Activated CD4-positive, alpha-beta T cell treated with anti-CD3 and anti-CD28 coated beads for 24 hours (primary cell): ENCODE measurements at regions not wholly inside any gene's neighbourhood (a gene's known extent, or its start where the extent isn't known, plus 50 kb on each side); places are given as distances from the start of the nearest gene placed in this dataset.
"Not testable (repeated sequence)": the region's sequence is repeated elsewhere in the genome, so short reads cannot be mapped to it uniquely, and the experiment has no call there.

ENCODE experiments used
- DNase-seq, 2 donors: peaks; one replicate each; pipeline ENCODE4 v3.0.0-alpha.2; 2020; ENCODE audit warnings: low read depth in 2 of 2

DNA sequence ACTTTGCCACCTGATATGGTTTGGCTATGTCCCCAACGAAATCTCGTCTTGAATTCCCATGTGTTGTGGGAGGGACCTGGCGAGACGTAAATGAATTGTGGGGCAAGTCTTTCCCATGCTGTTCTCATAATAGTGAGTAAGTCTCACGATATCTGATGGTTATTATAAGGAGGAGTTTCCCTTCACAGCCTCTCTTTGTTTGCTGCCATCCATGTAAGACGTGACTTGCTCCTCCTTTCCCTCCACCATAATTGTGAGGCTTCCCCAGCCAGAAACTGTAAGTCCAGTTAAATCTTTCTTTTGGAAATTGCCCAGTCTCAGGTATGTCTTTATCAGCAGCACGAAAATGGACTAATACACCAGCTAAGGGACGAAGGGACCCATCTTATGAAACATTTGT lies 1303.3 kb downstream of the SUCLG1 start:
- DNase-seq, result no peak

DNA sequence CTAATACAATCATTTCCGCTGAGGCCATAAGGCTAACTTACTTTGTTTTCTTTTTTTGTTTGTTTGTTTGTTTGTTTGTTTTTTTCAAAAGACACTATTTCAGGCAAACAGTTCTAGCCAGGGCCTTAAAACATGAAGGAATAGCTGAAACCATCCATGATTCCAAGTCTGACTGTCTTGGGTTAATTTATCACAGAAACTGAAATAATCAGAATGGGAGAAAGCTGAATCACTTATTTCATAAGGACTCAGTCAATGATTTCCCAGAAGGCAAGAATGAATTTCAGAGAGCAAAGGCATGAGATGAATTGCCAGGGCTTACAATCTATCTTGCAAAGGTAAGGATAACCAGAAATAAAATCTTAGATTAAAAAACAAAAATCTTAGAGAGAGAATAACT lies 1315.1 kb downstream of the SUCLG1 start:
- no peak for DNase-seq

DNA sequence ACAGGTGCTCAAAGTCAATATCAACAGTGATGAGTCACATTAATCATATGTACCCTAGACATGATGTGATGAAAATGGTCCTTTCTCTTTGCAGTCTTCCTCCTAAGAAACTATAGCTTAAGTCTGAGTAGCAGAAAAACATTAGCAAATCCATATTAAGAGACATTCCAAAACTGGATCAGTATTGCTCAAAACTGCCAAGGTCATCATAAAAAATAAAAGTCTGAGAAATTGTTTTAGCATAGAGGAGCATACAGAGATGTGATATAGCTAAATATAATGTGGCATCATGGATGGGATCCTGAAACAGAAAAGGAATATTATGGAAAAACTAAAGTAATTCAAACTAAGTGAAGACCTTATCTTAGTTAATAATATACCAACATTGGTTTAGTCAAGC lies 1316.1 kb downstream of the SUCLG1 start:
- DNase-seq, result no peak

DNA sequence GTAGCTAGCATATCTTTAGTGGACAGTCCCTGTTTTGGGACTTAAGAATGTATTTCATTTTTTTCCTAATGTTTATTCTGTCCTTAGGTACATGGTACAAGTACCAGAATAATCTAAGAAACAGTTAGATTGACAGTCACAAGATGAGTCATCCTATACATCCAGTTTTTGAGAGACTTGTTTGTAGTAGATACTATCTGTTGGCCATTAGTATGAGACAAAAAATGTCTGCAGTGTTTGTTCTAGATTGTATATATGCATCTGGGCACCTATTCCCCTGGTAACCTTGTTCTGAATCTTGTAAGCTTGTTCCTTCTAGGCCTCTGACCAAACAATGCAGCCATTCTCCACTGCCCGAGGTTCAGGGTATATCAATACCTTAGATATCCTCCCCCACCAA lies 1343.5 kb downstream of the SUCLG1 start:
- no peak for DNase-seq

DNA sequence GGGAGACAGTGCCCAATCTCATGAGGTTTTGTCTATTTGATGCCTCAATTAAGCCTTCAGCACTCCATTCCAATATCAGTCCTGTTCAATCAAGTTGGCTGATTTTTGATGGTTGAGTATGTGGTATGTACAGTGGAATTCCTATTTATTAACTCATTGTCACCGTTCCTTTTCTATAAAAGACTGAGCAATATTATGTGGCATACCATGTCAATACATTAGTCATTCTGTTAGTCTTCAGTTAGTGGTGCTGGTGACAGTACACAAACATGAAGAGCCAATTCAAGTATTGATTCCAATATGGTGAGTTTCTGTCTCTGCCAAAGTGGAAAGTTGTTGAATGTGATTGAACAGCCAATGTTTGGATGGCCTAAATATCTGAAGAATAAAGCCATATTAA lies 1343.9 kb downstream of the SUCLG1 start:
- no peak for DNase-seq

DNA sequence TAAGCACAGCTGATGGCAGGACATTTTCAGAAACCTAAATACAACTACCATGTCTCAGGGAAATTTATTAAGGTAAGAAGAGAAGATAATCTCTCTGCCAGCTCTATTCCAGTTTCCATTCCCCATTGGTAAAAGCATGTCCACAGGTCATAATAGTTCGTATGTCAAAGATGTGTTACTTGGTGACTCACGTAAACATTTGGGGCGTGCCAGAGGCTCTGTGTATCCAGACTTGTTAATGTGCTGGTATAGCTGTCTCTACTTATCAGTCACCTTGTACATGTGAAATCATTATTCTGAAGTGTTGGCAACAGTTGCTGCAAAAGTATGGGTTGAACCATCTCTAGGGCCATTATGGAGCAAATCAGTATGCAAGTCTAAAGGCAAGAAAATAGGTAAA lies 1345.1 kb downstream of the SUCLG1 start:
- no peak for DNase-seq

DNA sequence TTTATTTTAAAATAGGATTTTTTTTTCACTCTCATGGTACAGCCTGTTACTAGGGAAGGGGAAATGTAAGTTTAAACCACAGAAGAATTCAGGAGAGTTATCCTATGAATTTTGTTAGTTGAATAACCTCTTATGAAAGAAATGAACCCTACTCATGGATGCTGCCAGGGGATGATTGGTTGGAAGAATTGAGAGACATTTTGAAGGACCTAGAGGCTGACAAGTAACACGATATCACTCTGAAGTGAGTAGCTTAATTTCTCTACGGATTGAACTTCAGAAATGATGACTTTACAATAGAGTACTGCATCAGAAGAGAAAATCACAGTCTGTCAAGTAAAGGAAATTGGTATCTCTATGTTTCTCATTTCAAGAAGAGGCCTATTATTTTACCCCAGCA lies 1346.2 kb downstream of the SUCLG1 start:
- DNase-seq, result no peak

DNA sequence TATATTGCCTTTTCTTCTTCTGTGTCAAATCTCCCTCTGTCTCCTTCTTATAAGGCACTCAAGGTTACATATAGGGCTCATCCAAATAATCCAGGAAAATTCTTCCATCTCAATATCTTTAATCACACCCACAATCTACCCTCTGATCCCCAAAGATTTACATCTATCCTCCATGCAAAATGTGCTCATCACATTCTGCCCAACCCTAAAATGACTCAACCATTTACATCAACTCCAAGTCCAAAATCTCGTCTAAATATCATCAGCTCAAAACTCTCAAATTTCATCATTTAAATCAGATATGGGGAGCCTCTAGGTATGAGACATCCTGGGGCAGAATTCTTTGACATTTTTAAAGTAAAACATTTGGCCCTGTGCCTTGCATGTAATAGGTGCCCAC lies 1349.8 kb downstream of the SUCLG1 start:
- no peak for DNase-seq

DNA sequence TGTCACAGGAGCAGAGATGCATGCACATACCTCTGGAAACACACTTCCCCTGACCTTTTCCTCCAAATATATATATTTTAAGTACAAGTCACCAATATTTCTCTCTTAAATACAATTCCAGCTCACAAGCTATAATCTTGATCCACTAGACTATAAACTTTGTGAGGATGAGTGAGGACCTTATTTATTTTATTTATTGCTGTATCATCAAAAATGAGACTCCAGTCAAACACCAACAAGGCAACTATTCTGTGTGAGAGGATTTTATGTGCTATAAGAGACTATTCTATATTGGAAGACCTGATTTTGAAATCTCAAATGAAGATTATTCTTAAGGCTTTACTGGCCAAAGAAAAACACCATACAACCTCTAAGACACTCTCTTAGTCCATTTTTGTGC lies 1352.2 kb downstream of the SUCLG1 start:
- DNase-seq, result no peak

DNA sequence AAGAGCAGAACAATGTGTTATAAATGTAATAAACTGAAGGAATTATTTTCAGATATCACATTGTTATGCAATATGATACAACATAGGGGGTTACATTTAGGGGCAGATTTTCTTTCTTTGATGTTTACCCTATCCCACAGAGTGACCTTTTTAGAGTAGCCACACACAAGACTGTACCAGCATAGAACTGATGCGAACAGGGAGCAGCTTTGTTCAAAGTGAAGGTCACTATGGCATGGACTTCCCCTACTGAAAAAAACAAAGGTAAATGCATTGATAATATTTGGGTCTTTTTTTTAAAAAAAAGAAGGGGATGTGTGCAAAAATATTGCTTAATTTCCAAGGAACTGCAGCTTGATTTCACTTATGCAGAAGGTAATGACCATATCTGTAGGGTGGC lies 1354.9 kb downstream of the SUCLG1 start:
- no peak for DNase-seq

DNA sequence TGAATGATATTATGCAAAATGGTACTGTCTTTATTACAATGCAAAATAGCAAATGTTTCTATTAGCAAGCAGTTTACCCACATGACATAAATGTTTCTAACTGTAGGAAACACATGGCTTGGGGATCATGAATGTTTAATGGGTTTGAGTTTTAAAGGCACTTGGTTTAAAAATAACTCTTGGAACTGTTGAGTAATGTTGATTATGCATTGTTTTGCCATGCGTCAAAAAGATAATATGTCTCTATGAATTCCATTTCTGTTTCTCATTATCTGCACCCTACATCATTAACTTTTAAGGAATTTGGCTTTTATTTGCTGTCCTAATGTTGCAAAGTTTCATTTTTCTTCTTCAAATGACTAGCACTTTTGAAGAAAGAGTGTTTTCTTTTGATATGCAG lies 1355.5 kb downstream of the SUCLG1 start:
- no peak for DNase-seq

DNA sequence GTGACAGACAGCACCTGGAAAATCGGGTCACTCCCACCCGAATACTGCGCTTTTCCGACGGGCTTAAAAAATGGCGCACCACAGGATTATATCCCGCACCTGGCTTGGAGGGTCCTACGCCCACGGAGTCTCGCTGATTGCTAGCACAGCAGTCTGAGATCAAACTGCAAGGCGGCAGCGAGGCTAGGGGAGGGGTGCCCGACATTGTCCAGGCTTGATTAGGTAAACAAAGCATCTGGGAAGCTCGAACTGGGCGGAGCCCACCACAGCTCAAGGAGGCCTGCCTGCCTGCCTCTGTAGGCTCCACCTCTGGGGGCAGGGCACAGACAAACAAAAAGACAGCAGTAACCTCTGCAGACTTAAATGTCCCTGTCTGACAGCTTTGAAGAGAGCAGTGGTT lies 1370.0 kb downstream of the SUCLG1 start:
- DNase-seq, result not testable (repeated sequence)

DNA sequence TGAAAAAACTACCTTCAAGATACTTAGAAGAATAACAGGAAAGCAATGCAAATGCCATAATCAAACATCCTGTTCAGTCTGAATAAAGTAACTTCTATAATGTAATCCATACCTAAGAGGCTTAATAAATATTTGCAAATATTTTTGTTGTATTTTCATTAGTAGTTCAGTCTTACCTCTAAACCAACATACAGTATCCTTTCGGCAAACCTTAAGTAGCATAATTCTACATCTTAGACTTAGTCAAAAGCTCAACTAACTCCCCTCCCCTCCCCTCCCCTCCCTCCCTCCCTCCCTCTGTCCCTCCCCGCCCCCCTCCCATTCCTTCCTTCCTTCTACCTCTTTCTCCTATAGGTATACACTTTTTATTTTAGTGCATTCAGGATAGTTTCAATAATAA lies 1373.2 kb downstream of the SUCLG1 start:
- no peak for DNase-seq

DNA sequence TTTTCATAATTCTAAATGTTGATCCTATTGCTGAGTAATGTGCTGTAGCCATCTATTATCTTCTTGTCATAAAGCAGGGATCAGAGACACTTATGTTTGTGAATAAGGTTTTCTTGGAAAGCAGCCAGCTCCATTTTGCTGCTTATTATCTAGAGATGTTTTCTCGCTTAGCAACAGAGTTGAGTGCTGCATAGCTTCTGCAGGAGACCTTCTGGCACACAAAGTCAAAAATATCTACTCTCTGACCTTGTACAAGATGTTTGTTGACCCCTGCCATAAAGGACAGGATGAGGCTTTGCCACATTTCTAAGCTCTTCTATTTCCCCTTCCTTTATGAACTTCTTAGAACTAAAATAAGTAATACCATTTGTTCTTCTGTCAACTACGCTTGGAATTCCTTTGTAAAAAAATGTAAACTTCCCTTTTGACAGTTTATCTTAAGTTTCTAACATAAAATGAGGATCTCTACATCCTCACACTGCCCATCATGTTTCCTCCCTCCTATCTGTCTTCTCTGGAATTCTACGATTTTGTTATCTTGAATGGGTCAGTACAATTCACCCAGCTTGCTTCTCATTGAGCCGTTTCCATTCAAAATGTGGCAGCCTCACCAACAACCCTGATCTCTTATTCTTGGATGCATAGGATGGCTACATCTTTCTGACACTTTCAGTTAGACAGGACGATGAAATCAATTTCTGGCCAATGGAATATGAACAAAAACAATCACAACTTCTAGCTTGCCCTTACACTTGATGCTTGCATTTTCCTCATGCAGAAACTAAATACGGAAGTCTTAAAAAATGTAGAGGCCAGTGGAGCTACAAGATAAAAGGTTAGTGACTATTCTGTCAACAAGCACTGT lies 1377.0 kb downstream of the SUCLG1 start:
- no peak for DNase-seq

DNA sequence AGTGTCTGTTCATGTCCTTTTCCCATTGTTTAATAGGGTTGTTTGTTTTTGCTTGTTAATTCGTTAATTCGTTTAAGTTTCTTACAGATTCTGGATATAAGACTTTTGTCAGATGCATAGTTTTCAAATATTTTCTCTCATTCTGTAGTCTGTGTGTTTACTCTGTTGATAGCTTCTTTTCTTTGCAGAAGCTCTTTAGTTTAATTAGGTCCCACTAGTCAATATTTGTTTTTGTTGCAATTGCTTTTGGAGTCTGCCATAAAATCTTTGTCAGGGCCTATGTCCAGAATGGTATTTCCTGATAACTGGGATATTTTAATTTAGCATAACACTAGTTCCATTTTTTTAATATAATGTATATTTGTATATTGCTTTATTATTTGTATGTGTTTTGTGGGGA lies 1380.1 kb downstream of the SUCLG1 start:
- DNase-seq, result no peak

DNA sequence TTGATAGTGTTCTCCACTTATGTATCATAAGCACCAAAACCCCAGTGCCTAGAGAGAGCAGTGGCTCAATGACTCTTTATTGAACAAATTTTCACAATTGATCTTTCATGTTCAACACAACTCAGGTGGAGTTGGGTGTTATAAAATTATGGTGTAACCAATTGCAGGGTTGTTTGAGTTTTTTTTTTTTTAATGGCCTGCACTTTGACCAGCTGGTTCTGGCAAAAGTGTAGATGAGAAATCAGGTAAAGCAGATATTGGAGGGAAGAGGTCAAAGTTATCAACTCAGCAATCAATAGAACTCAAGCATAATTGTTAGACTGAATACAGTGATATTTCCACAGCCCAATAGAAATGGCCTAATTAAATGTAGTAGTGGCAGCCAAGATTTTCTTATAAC lies 1386.3 kb downstream of the SUCLG1 start:
- DNase-seq, result no peak

DNA sequence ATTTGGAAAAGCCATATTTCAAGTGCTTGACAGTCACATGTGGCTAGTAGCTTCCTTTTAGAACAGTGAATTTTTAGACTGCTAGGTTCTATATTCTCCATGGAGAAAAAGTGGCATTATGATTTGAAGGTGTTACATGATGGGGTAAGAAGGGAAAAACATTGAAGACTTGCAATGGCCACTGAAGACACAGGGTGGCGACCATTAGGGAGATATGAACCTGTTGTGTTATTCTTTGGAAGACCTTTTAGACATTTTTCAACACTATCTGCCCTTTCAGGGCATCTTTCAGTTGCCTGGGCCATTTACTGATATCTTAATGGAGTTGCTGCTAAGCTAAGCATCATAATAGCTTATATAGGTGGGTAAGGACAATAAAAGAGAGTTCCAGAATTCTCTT lies 1387.2 kb downstream of the SUCLG1 start:
- no peak for DNase-seq

DNA sequence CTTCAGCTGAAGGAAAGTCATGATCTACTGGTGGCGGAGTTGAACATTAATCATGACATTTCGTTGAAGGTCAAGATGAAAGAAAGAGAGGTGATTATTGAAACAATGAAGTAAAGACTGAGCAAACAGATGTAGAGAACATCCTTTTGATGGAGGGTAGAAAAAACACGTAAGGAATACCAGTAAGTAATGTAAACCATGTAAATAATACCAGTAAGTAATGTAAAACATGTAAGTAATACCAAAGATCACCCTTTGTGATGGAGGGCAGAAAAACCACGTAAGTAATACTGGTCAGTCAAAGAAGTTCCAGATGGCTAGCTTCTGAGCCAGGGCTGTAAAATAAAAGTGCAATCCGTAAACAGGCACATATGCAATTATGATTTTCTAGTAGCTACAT lies 1387.7 kb downstream of the SUCLG1 start:
- no peak for DNase-seq

DNA sequence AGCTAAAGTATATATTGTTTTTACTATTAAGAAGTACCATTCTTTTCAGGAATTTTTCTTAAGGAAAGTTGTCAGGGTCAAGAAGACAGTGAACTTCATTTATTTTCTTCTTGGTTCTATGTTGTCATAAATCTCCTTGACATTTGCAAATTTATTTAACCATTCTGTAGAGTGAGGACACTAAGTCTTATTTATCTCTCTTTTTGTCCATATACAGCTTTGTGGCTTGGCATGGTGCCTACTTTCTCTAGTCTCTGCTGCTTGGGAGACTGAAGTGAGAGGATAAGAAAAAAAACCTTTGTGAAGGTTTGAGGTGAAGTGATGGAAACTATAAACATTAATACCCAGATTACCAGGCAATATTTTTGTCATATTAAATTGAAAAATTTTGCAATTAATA lies 1389.4 kb downstream of the SUCLG1 start:
- no peak for DNase-seq

DNA sequence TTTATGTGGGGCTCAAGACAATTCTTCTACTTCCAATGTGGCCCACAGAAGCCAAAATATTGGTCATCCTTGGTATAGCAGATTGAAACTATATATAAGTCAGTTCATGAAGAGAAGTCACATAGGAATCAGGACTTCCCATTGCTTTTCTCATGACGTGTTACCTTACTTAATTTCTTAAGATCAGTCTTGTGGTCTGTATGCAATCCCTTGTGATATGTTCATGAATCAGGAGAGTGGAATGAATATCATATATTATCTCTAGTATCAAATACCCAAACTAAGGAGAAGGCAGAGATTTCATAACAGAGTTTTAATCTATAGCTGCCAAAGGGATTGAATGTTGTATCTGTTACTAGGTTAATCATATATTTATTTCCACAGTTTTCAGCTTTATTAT lies 1390.4 kb downstream of the SUCLG1 start:
- no peak for DNase-seq

DNA sequence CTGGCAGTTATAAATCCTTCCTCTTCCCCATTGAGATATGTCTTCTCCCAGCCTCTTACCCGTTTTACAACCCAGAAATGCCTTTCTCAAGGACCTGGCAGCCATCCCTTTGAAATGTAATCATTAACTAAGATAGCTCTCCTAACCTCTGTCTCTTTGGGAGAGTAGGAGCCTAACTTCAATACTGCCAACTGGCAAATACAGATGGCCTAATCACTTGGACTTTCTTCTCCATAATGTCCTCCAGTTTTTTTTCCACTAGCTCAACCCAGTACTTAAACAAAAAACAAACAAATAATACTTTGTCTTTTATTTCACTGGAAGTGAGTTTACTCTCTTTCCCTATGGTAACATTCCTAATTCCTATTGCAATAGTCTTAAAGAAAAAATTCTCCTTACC lies 1391.1 kb downstream of the SUCLG1 start:
- no peak for DNase-seq

DNA sequence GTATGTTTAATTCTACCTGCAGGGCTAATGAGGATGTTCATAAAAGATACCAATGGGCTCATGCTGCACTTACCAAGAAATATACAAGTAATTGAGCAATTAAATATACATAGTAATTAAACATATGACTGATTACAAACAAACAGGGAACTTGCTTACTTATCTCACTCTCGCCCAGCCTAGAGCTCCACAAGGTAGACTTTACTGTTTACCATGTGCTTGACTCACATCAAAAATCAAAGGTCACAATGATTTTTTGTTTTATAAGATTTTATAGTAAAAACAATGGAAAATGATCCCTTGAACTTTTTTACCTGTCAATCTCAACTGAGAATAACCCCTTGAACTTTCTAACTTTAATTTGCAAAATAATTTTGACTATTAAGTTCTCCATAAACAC lies 1395.1 kb downstream of the SUCLG1 start:
- DNase-seq, result no peak

DNA sequence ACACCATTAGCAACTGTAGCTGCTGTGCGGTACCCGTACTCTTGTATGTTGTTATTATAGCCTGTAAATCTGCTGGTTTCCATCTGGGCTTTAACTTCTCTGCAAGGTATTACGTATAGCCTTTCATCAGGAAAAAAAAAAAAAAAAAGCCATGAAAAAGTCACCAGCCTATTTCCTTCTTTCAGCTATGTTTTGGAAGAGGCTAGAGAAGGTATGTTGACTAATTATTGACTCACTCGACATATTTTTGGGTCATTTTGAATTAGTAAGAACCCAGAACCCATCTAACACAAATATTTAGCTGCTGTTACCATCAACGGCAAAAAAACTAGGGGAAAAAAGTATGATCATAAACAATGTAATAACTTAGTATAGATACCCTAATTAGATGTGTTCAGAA lies 1395.6 kb downstream of the SUCLG1 start:
- no peak for DNase-seq

DNA sequence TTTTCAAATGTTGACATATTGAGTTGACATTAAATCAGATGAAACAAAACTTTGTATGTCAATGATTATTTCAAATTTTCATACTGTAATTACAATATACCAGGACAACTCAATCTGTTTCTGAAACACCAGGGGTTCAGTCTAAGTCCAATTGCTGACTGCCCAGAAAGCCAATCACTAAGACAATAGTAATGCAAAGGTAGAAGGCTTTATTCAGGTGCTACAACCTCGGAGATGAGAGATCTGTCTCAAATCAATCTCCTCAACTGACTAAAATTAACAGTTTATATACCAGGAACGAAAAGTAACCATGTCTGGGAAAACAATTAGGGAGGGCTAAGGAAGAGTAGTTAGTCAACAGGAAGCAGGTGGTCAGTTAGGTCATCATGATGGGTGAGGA lies 1400.4 kb downstream of the SUCLG1 start:
- no peak for DNase-seq
